Neural progenitor cell (in vitro differentiated cells): ENCODE measurements at regions not wholly inside any gene's neighbourhood (a gene's known extent, or its start where the extent isn't known, plus 50 kb on each side); places are given as distances from the start of the nearest gene placed in this dataset.

Experiments used
- DNase-seq: peaks from one replicate; pipeline ENCODE4 v3.0.0-alpha.2; 2016; ENCODE audit warnings: low spot score
- H2AFZ ChIP-seq: fragments of 200-600 bp; sonication (generic); replicated peaks from 2 replicates; pipeline ENCODE4 v1.6.1; 2016; ENCODE audit warnings: antibody characterized with exemption
- H3F3A ChIP-seq: fragments of 200-600 bp; sonication (generic); 2 replicates; pipeline ENCODE4 v1.6.1; 2016; ENCODE audit warnings: antibody characterized with exemption, low read depth
- H3K27ac ChIP-seq: fragments of 200-600 bp; sonication (generic); 2 replicates; pipeline ENCODE4 v1.5.1; 2016; ENCODE audit warnings: mild to moderate bottlenecking
- H3K27me3 ChIP-seq: fragments of 200-600 bp; sonication (generic); 2 replicates; pipeline ENCODE4 v1.6.1; 2016; ENCODE audit warnings: mild to moderate bottlenecking, moderate library complexity
- H3K36me3 ChIP-seq: fragments of 200-600 bp; sonication (generic); 2 replicates; pipeline ENCODE4 v1.5.1; 2016
- H3K4me1 ChIP-seq: fragments of 200-600 bp; sonication (generic); 2 replicates; pipeline ENCODE4 v1.6.1; 2016; ENCODE audit warnings: mixed run types
- H3K4me2 ChIP-seq: fragments of 200-600 bp; sonication (generic); 2 replicates; pipeline ENCODE4 v1.6.1; 2016
- H3K4me3 ChIP-seq: fragments of 200-600 bp; sonication (generic); 2 replicates; pipeline ENCODE4 v1.5.1; 2016
- H3K79me2 ChIP-seq: fragments of 200-600 bp; sonication (generic); 2 replicates; pipeline ENCODE4 v1.6.1; 2016; ENCODE audit warnings: low read depth
- H3K9ac ChIP-seq: fragments of 200-600 bp; sonication (generic); 2 replicates; pipeline ENCODE4 v1.6.1; 2016
- H3K9me3 ChIP-seq: fragments of 200-600 bp; sonication (generic); 2 replicates; pipeline ENCODE4 v1.5.1; 2016; ENCODE audit warnings: low read depth
- H4K20me1 ChIP-seq: fragments of 200-600 bp; sonication (generic); 2 replicates; pipeline ENCODE4 v1.6.1; 2016; ENCODE audit warnings: low read depth
- H3K27ac Mint-ChIP-seq: 3 replicates; pipeline ENCODE4 v1.8.0; 2021; ENCODE audit warnings: mixed read lengths
- H3K27me3 Mint-ChIP-seq: 2 replicates; pipeline ENCODE4 v1.8.0; 2022; ENCODE audit warnings: low read depth, mild to moderate bottlenecking, inconsistent platforms, moderate library complexity, mixed read lengths; ENCODE audit not compliant: insufficient read depth
- H3K36me3 Mint-ChIP-seq: 3 replicates; pipeline ENCODE4 v1.8.0; 2021; ENCODE audit warnings: mixed read lengths
- H3K4me1 Mint-ChIP-seq: 3 replicates; pipeline ENCODE4 v1.8.0; 2021; ENCODE audit warnings: mixed read lengths
- H3K4me3 Mint-ChIP-seq: 3 replicates; pipeline ENCODE4 v1.8.0; 2021; ENCODE audit warnings: mild to moderate bottlenecking, moderate library complexity, mixed read lengths
- H3K9me3 Mint-ChIP-seq: 3 replicates; pipeline ENCODE4 v1.8.0; 2020; ENCODE audit warnings: mixed read lengths
- CTCF ChIP-seq: fragments of 200-600 bp; sonication (generic); IDR thresholded peaks from 2 replicates; pipeline ENCODE4 v1.5.1; 2017; ENCODE audit warnings: antibody characterized with exemption, mild to moderate bottlenecking
- EZH2 ChIP-seq: fragments of 200-600 bp; sonication (generic); IDR thresholded peaks from 2 replicates; pipeline ENCODE4 v1.6.1; 2017; ENCODE audit warnings: antibody characterized with exemption, mild to moderate bottlenecking, moderate library complexity
- EZH2phosphoT487 ChIP-seq: fragments of 200-600 bp; sonication (generic); IDR thresholded peaks from 2 replicates; pipeline ENCODE4 v1.6.1; 2017; ENCODE audit warnings: antibody characterized with exemption

- Mint-ChIP-seq H3K9me3 (peaks cover 2% of the 10 kb centered on the region), H3K36me3 (no peaks in the 10 kb centered on the region), H3K4me1 (no peaks in the 10 kb centered on the region), H3K27ac (no peak overlapping the region), H3K27me3 (peaks cover 4% of the 10 kb centered on the region), H3K4me3 (no peak overlapping the region)
- H2AFZ ChIP-seq = no peak overlapping the region
- no peaks in the 10 kb centered on the region for H3K9me3 ChIP-seq
- H3K27me3 ChIP-seq = no peaks in the 10 kb centered on the region
- no peaks in the 10 kb centered on the region for H3K36me3 ChIP-seq
- no peak overlapping the region for H3K4me3 ChIP-seq
- no peak for DNase-seq
- H4K20me1 ChIP-seq = no peaks in the 10 kb centered on the region
- no peaks in the 10 kb centered on the region for H3K79me2 ChIP-seq
- no peak for TF ChIP-seq EZH2phosphoT487
- no peak for TF ChIP-seq CTCF
- TF ChIP-seq EZH2 = no peak
- H3K27ac ChIP-seq = no peak overlapping the region
- H3F3A ChIP-seq = no peaks in the 10 kb centered on the region
- H3K4me2 ChIP-seq = no peak overlapping the region
- H3K9ac ChIP-seq = no peak overlapping the region
- no peaks in the 10 kb centered on the region for H3K4me1 ChIP-seq
These were observed 85.6 kb upstream of the CLDN14 start for GRCh38 chr21:36565540-36565939.

GRCh38 chr21:36566644-36567043 is 86.7 kb upstream of the CLDN14 start:
- H3K36me3 Mint-ChIP-seq = no peaks in the 10 kb centered on the region
- Histone ChIP-seq H3K36me3 (no peaks in the 10 kb centered on the region), H4K20me1 (no peaks in the 10 kb centered on the region), H3K4me1 (no peaks in the 10 kb centered on the region), H3K4me3 (no peak overlapping the region), H3K9me3 (no peaks in the 10 kb centered on the region), H3K27ac (no peak overlapping the region), H3K9ac (no peak overlapping the region), H3F3A (no peaks in the 10 kb centered on the region), H3K4me2 (no peak overlapping the region), H2AFZ (no peak overlapping the region), H3K79me2 (no peaks in the 10 kb centered on the region), H3K27me3 (no peaks in the 10 kb centered on the region)
- H3K27ac Mint-ChIP-seq = no peak overlapping the region
- no peak for TF ChIP-seq EZH2
- no peak for TF ChIP-seq EZH2phosphoT487
- TF ChIP-seq CTCF = no peak
- no peaks in the 10 kb centered on the region for H3K4me1 Mint-ChIP-seq
- no peak for DNase-seq
- H3K9me3 Mint-ChIP-seq = peaks cover 2% of the 10 kb centered on the region
- no peak overlapping the region for H3K4me3 Mint-ChIP-seq
- H3K27me3 Mint-ChIP-seq = peaks cover 4% of the 10 kb centered on the region

GRCh38 chr21:36567216-36567885 is 87.4 kb upstream of the CLDN14 start:
- Mint-ChIP-seq H3K36me3 (no peaks in the 10 kb centered on the region), H3K9me3 (peaks cover 2% of the 10 kb centered on the region), H3K4me1 (no peaks in the 10 kb centered on the region), H3K4me3 (no peak overlapping the region), H3K27me3 (peaks cover 4% of the 10 kb centered on the region), H3K27ac (no peak overlapping the region)
- DNase-seq = no peak
- no peaks in the 10 kb centered on the region for H3K79me2 ChIP-seq
- no peaks in the 10 kb centered on the region for H3K36me3 ChIP-seq
- H3K9me3 ChIP-seq = no peaks in the 10 kb centered on the region
- H3K4me2 ChIP-seq = no peak overlapping the region
- no peak overlapping the region for H2AFZ ChIP-seq
- no peak overlapping the region for H3K9ac ChIP-seq
- H3K4me1 ChIP-seq = no peaks in the 10 kb centered on the region
- H3F3A ChIP-seq = no peaks in the 10 kb centered on the region
- H4K20me1 ChIP-seq = no peaks in the 10 kb centered on the region
- no peak overlapping the region for H3K27ac ChIP-seq
- no peaks in the 10 kb centered on the region for H3K27me3 ChIP-seq
- no peak overlapping the region for H3K4me3 ChIP-seq
- TF ChIP-seq CTCF (no peak), EZH2 (no peak), EZH2phosphoT487 (no peak)
